GM12892 (cell line): ENCODE measurements at regions not wholly inside any gene's neighbourhood (a gene's known extent, or its start where the extent isn't known, plus 50 kb on each side); places are given as distances from the start of the nearest gene placed in this dataset.

ENCODE experiments used
- POLR2A ChIP-seq: IDR thresholded peaks from 2 replicates; pipeline ENCODE4 v1.6.1; 2011; ENCODE audit warnings: low read depth, low read length, control low read depth
- TAF1 ChIP-seq: IDR thresholded peaks from 2 replicates; pipeline ENCODE4 v1.6.1; 2011; ENCODE audit warnings: low read depth, mild to moderate bottlenecking, control low read depth, low read length, borderline replicate concordance

- TF ChIP-seq POLR2A, result no peak
- no peak for TF ChIP-seq TAF1
Observed at GRCh38 chr20:21971436-21971835, 266.0 kb downstream of the PAX1 start.
